ENCODE measurements at regions not wholly inside any gene's neighbourhood (a gene's known extent, or its start where the extent isn't known, plus 50 kb on each side); places are given as distances from the start of the nearest gene placed in this dataset.

DNA sequence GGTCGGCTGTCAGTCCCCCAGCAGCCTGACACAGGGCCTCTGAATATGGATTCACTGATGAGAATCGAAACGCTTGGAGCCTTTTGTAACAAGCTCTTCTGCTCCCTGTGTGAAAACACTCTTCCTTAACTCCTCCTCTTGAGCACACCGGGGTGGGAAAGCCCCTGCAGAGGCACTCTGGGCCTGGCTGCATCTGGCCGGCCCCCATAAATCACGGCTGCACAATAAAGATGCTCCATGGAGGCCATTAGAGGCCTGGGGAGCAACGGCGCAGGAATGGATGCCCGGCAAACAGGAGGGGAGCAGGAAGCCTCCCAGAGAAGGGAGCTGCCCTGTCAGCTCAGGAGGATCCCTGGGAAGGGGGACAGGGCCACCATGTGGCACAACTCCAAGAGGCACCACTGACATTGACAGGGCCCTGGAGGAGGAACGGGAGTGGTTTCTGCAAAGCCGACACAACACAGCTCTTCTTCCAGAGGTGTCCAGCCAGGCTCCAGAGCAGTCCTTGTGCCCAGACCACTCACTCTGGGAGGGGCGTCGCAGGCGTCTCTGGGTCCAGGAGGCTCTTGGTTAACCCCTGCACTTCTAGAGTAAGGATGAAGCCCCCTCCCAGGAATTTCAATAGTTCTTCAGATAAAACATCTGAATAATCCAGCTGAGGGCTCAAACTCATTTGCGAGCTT, 509.3 kb upstream of the PPP2R3A start:
- Histone ChIP-seq H3K27ac (no peak overlapping the region), H3K36me3 (no peaks in the 10 kb centered on the region), H3K9me3 (no peaks in the 10 kb centered on the region), H3K27me3 (no peaks in the 10 kb centered on the region), H3K4me3 (no peak overlapping the region), H3K4me1 (no peaks in the 10 kb centered on the region)
- intact Hi-C loops (cut with DNase I; ENCODE audit: low total_unique reads): no loop called here
- TF ChIP-seq POLR2A (IDR thresholded peaks at IDR 0.05): no peak
- TF ChIP-seq, protein P1, sequence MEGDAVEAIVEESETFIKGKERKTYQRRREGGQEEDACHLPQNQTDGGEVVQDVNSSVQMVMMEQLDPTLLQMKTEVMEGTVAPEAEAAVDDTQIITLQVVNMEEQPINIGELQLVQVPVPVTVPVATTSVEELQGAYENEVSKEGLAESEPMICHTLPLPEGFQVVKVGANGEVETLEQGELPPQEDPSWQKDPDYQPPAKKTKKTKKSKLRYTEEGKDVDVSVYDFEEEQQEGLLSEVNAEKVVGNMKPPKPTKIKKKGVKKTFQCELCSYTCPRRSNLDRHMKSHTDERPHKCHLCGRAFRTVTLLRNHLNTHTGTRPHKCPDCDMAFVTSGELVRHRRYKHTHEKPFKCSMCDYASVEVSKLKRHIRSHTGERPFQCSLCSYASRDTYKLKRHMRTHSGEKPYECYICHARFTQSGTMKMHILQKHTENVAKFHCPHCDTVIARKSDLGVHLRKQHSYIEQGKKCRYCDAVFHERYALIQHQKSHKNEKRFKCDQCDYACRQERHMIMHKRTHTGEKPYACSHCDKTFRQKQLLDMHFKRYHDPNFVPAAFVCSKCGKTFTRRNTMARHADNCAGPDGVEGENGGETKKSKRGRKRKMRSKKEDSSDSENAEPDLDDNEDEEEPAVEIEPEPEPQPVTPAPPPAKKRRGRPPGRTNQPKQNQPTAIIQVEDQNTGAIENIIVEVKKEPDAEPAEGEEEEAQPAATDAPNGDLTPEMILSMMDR (IDR thresholded peaks at IDR 0.05): no peak
- DNase-seq: no peak

DNA sequence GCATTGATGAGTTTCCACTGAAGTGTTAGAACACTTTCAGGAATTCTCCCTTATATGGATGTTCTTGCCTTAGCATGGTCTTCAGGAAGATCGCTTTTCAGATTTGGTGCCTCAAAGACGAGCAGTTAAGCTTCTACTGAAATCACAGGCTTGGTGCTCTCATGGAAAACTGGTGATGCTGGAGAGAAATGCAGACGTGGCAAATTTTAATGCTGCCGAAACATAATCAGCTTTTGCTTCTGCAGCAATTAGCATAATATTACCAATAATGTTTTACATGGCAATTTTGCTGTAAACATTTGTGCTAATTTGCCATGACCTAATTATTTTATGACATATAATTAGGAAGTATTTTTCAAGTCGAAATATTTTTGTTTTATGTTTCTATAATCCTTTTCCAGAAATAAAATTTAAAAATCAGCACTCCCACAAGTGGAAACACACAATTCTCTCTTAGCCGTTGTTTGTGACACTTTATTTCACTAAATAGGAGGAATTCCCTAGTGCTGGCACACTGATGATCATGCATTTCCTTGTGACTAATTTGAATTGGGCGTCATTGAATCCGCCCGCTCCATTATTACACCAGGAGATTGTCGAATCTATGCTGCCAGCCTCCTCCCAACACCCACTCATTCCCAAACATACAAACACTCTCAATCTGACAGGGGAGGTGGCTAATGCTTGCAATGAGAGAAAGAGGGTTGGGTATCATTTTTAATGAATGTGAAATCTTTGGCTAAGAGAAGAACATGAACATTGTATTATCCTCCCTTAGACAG, 506.8 kb upstream of the PPP2R3A start:
- DNase-seq: no peak
- H3K9me3 ChIP-seq: no peaks in the 10 kb centered on the region
- no peak overlapping the region for H3K27ac ChIP-seq
- intact Hi-C loops (cut with DNase I; ENCODE audit: low total_unique reads): no loop called here
- no peaks in the 10 kb centered on the region for H3K4me1 ChIP-seq
- no peak for TF ChIP-seq POLR2A (IDR thresholded peaks at IDR 0.05)
- TF ChIP-seq, protein P1 (IDR thresholded peaks at IDR 0.05): no peak
- no peaks in the 10 kb centered on the region for H3K27me3 ChIP-seq
- H3K36me3 ChIP-seq: no peaks in the 10 kb centered on the region
- no peak overlapping the region for H3K4me3 ChIP-seq

DNA sequence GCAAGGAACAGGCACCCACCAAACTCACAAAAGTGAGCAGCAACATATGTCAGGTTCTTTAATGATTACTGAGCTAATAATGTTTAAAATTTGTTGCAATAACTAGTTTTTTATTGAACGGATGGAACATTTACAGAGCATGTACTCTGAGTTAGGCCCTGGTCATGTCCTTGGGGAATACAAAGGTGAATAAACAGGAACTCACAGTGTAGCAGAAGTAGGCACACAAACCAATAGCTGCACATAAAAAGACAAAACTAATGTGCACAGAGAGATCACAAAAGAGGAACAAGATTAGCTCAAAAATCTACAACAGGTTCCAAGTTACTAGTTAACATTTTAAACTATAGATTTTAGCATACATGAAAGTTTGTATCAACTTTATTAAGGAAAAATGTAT, 505.3 kb upstream of the PPP2R3A start:
- Histone ChIP-seq H3K27ac (no peak overlapping the region), H3K4me3 (no peak overlapping the region), H3K9me3 (no peaks in the 10 kb centered on the region), H3K27me3 (no peaks in the 10 kb centered on the region), H3K4me1 (no peaks in the 10 kb centered on the region), H3K36me3 (no peaks in the 10 kb centered on the region)
- DNase-seq: no peak
- TF ChIP-seq POLR2A (IDR thresholded peaks at IDR 0.05): no peak
- TF ChIP-seq, protein P1 (IDR thresholded peaks at IDR 0.05): no peak
- intact Hi-C loops (cut with DNase I; ENCODE audit: low total_unique reads): no loop called here

DNA sequence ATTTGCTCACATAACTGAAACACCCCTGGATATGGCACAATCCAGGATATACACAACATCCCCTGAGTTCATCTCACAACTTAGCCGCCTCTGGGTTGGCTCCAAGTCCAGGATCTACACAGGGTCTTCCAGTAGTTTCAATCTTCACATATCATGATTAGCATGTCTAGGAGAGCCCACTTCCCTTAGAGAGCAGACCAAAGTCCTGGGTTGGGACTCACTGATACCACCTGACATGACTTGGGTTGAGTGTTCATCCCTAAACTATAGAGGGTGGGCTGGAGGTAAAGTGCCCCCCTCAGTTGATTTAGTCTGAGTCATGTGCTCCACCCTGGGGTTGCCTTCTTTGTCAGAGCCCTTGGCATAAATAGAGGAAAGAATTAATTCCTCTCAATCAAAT, 493.6 kb upstream of the PPP2R3A start:
- no peaks in the 10 kb centered on the region for H3K36me3 ChIP-seq
- H3K4me3 ChIP-seq: no peak overlapping the region
- TF ChIP-seq, protein P1 (IDR thresholded peaks at IDR 0.05): no peak
- TF ChIP-seq POLR2A (IDR thresholded peaks at IDR 0.05): no peak
- H3K27ac ChIP-seq: no peak overlapping the region
- H3K27me3 ChIP-seq: no peaks in the 10 kb centered on the region
- no peaks in the 10 kb centered on the region for H3K4me1 ChIP-seq
- no peaks in the 10 kb centered on the region for H3K9me3 ChIP-seq
- intact Hi-C loops (cut with DNase I; ENCODE audit: low total_unique reads): no loop called here
- DNase-seq: no peak

DNA sequence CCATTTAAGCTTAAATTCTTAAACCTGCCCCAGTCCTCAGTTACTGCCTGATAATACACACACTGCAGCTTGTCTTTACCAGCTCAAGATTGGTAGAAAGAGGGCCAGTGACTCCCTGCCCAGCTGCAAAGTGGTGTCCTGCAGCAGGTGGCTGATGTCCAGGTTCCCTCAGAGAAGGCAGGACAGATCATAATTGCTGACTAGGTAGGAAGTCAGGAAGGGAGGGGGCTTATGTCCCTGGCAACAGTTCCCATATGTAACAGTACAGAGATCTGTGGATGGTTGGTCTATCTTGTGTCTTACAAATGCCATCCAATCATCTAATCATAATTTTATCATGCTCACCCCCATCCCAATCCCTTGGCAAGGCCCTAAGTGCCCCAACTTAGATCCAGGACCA, 492.1 kb upstream of the PPP2R3A start:
- no peak for DNase-seq
- Histone ChIP-seq H3K4me1 (no peaks in the 10 kb centered on the region), H3K9me3 (no peaks in the 10 kb centered on the region), H3K27ac (no peak overlapping the region), H3K27me3 (no peaks in the 10 kb centered on the region), H3K4me3 (no peak overlapping the region), H3K36me3 (no peaks in the 10 kb centered on the region)
- intact Hi-C loops (cut with DNase I; ENCODE audit: low total_unique reads): no loop called here
- TF ChIP-seq, protein P1 (IDR thresholded peaks at IDR 0.05): no peak
- no peak for TF ChIP-seq POLR2A (IDR thresholded peaks at IDR 0.05)

Data from uterus (tissue), 3 donors.